ENCODE measurements at regions not wholly inside any gene's neighbourhood (a gene's known extent, or its start where the extent isn't known, plus 50 kb on each side); places are given as distances from the start of the nearest gene placed in this dataset.

- BruUV-seq (replicated peaks): no TSS peak
- H3K27ac ChIP-seq (ENCODE audit: extremely low read length, insufficient read depth, low read length): no peak overlapping the region
- peaks cover 0 to 2% of the 10 kb centered on the region in 2 experiments; a peak in 1 of 5 replicates for H3K27me3 ChIP-seq (ENCODE audit: control insufficient read depth in 1 of 2, insufficient read depth in 2 of 2, low read length in 2 of 2)
- no peaks in the 10 kb centered on the region for H3K36me3 ChIP-seq (replicated peaks in 1 of 2; ENCODE audit: control insufficient read depth in 1 of 2, insufficient read depth in 2 of 2, low read length in 2 of 2)
- DNase-seq (ENCODE audit: low spot score): no peak
- CTCF ChIA-PET (ENCODE audit: low intra/inter-chr PET ratio, low total read pairs): no interaction called here
- in situ Hi-C loops (cut with HindIII; ENCODE audit: extremely low pct_ligation_motif_present, low pct_unique_long_range_greater_than_20kb): no loop called here
- H2AFZ ChIP-seq (ENCODE audit: low read length): no peak overlapping the region
- ATAC-seq: peak; percentile 77
- no peaks in the 10 kb centered on the region for H3K79me2 ChIP-seq (ENCODE audit: insufficient read depth, low read length)
- intact Hi-C loops (cut with micrococcal nuclease; ENCODE audit: unreplicated experiment): no loop called here
- FAIRE-seq: no peak
- no peak overlapping the region for H3K9ac ChIP-seq (ENCODE audit: insufficient read depth, low read depth, low read length)
- H3K4me3 ChIP-seq (replicated peaks in 1 of 3; ENCODE audit: insufficient read depth in 1 of 3, low read depth in 2 of 3, low read length in 3 of 3): no peak overlapping the region
- POLR2A ChIA-PET: no interaction called here
- H3K4me2 ChIP-seq (ENCODE audit: low read depth, low read length): no peak overlapping the region
- H3K4me1 ChIP-seq (ENCODE audit: insufficient read depth, low read length): peaks cover 20% of the 10 kb centered on the region
- 93% methylated on average over 1 of the region's 1 CpG for WGBS (ENCODE audit: low lambda C conversion rate)
- no peaks in the 10 kb centered on the region for H4K20me1 ChIP-seq (ENCODE audit: insufficient read depth, low read length)
- no peaks in the 10 kb centered on the region for H3K9me3 ChIP-seq (ENCODE audit: low read length)
- no peak for TF ChIP-seq HMG20B (CRISPR knock-in tag; conservative IDR thresholded peaks at IDR 0.05)
- TF ChIP-seq, protein P1, sequence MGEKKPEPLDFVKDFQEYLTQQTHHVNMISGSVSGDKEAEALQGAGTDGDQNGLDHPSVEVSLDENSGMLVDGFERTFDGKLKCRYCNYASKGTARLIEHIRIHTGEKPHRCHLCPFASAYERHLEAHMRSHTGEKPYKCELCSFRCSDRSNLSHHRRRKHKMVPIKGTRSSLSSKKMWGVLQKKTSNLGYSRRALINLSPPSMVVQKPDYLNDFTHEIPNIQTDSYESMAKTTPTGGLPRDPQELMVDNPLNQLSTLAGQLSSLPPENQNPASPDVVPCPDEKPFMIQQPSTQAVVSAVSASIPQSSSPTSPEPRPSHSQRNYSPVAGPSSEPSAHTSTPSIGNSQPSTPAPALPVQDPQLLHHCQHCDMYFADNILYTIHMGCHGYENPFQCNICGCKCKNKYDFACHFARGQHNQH (CRISPR knock-in tag; IDR thresholded peaks at IDR 0.05): no peak
- TF ChIP-seq, protein P2, sequence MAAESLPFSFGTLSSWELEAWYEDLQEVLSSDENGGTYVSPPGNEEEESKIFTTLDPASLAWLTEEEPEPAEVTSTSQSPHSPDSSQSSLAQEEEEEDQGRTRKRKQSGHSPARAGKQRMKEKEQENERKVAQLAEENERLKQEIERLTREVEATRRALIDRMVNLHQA (CRISPR knock-in tag; IDR thresholded peaks at IDR 0.05): no peak
- TF ChIP-seq E2F5 (CRISPR knock-in tag; conservative IDR thresholded peaks at IDR 0.05): no peak
- TF ChIP-seq, protein P3, sequence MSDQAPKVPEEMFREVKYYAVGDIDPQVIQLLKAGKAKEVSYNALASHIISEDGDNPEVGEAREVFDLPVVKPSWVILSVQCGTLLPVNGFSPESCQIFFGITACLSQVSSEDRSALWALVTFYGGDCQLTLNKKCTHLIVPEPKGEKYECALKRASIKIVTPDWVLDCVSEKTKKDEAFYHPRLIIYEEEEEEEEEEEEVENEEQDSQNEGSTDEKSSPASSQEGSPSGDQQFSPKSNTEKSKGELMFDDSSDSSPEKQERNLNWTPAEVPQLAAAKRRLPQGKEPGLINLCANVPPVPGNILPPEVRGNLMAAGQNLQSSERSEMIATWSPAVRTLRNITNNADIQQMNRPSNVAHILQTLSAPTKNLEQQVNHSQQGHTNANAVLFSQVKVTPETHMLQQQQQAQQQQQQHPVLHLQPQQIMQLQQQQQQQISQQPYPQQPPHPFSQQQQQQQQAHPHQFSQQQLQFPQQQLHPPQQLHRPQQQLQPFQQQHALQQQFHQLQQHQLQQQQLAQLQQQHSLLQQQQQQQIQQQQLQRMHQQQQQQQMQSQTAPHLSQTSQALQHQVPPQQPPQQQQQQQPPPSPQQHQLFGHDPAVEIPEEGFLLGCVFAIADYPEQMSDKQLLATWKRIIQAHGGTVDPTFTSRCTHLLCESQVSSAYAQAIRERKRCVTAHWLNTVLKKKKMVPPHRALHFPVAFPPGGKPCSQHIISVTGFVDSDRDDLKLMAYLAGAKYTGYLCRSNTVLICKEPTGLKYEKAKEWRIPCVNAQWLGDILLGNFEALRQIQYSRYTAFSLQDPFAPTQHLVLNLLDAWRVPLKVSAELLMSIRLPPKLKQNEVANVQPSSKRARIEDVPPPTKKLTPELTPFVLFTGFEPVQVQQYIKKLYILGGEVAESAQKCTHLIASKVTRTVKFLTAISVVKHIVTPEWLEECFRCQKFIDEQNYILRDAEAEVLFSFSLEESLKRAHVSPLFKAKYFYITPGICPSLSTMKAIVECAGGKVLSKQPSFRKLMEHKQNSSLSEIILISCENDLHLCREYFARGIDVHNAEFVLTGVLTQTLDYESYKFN (CRISPR knock-in tag; conservative IDR thresholded peaks at IDR 0.05): peak; percentile 66
- TF ChIP-seq FIP1L1 (IDR thresholded peaks at IDR 0.05; ENCODE audit: borderline replicate concordance, insufficient read depth, low read depth, low read length): no peak
- no peak for TF ChIP-seq CREB1 (IDR thresholded peaks at IDR 0.05)
- peak; percentile 32; the same call in 1 of the 2 replicates for TF ChIP-seq CREB1 (CRISPR knock-in tag; IDR thresholded peaks at IDR 0.05)
- TF ChIP-seq HDAC1 (CRISPR knock-in tag; IDR thresholded peaks at IDR 0.05): 0 out of 2 replicates have a peak, but pooled peaks have one; percentile 31
- TF ChIP-seq MED1 (CRISPR knock-in tag; IDR thresholded peaks at IDR 0.05): 0 out of 2 replicates have a peak, but pooled peaks have one; percentile 21
- TF ChIP-seq EP300 (IDR thresholded peaks at IDR 0.05; ENCODE audit: low read depth in 2 of 2, low read length in 2 of 2): 0 out of 4 replicates have a peak, but pooled peaks of 1 of the 2 experiments have one; percentile 19
- TF ChIP-seq EP300 (CRISPR knock-in tag; IDR thresholded peaks at IDR 0.05; ENCODE audit: borderline replicate concordance): no peak
- TF ChIP-seq PHB2 (IDR thresholded peaks at IDR 0.05; ENCODE audit: partially characterized antibody): no peak
- peak; percentile 70 for TF ChIP-seq HNF4A (CRISPR knock-in tag; IDR thresholded peaks at IDR 0.05)
These were observed 63.1 kb upstream of the NR3C1 start for GRCh38 chr5:143466632-143467031.

Measured in HepG2 (cell line).